SK-N-DZ (cell line): ENCODE measurements at regions not wholly inside any gene's neighbourhood (a gene's known extent, or its start where the extent isn't known, plus 50 kb on each side); places are given as distances from the start of the nearest gene placed in this dataset.
"Not testable (repeated sequence)": the region's sequence is repeated elsewhere in the genome, so short reads cannot be mapped to it uniquely, and the experiment has no call there.

Experiments
- DNase-seq: peaks from one replicate; pipeline ENCODE4 v3.0.0-alpha.2; 2015; ENCODE audit warnings: low spot score

- no peak for DNase-seq
Observed at GRCh38 chr3:194910414-194910984, 224.8 kb downstream of the FAM43A start.

- DNase-seq: no peak
Observed at GRCh38 chr3:194913316-194913715, 227.6 kb downstream of the FAM43A start.

GRCh38 chr3:194924889-194925288 lies 239.2 kb downstream of the FAM43A start:
- not testable (repeated sequence) for DNase-seq

GRCh38 chr3:194925614-194926013 lies 239.9 kb downstream of the FAM43A start:
- DNase-seq: no peak

GRCh38 chr3:194928227-194928626 lies 242.5 kb downstream of the FAM43A start:
- DNase-seq: no peak

- DNase-seq: no peak
Observed at GRCh38 chr3:194928831-194929577, 243.3 kb downstream of the FAM43A start.

GRCh38 chr3:194929578-194929960 lies 243.9 kb downstream of the FAM43A start:
- DNase-seq: no peak

- DNase-seq: no peak
Observed at GRCh38 chr3:194930377-194931204, 244.9 kb downstream of the FAM43A start.

- DNase-seq: no peak
Observed at GRCh38 chr3:194931347-194931746, 245.7 kb downstream of the FAM43A start.

- DNase-seq: no peak
Observed at GRCh38 chr3:194931865-194932264, 246.2 kb downstream of the FAM43A start.

GRCh38 chr3:194933465-194933864 lies 247.8 kb downstream of the FAM43A start:
- no peak for DNase-seq

GRCh38 chr3:194935061-194935460 lies 249.4 kb downstream of the FAM43A start:
- no peak for DNase-seq

- DNase-seq: no peak
Observed at GRCh38 chr3:194935632-194936470, 250.2 kb downstream of the FAM43A start.

- DNase-seq: no peak
Observed at GRCh38 chr3:194936659-194937058, 251.0 kb downstream of the FAM43A start.

GRCh38 chr3:194937144-194937543 lies 251.5 kb downstream of the FAM43A start:
- DNase-seq: no peak

GRCh38 chr3:194937882-194938321 lies 252.2 kb downstream of the FAM43A start:
- no peak for DNase-seq

- no peak for DNase-seq
Observed at GRCh38 chr3:194938845-194939531, 253.3 kb downstream of the FAM43A start.

- DNase-seq: no peak
Observed at GRCh38 chr3:194939532-194939909, 253.8 kb downstream of the FAM43A start.

- DNase-seq: no peak
Observed at GRCh38 chr3:194939949-194940770, 254.5 kb downstream of the FAM43A start.

- no peak for DNase-seq
Observed at GRCh38 chr3:194941360-194941955, 255.8 kb downstream of the FAM43A start.
